ENCODE measurements at regions not wholly inside any gene's neighbourhood (a gene's known extent, or its start where the extent isn't known, plus 50 kb on each side); places are given as distances from the start of the nearest gene placed in this dataset.

DNA sequence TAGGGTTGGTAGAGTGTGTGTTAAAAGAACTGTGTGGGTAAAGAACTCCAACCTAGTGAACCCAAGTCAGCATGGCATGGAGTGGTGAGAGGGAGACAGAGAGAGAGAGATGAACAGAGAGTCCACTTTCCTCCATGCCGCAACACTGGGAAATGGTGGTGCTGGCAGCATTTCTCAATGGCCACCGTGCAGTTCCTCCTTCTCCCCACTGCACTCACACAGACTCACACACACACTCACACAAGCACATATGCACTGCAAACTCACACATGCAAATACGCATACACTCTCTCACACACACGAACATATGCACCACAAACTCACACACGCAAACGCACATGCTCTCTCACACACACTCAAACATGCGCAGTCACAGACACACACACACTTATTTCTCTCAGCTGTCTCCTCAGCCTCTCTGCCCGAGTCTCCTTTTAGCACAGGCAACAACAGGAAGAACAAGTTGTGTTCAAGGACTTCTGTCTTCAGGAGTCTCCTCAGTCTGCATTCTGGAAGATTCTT, 66.5 kb upstream of the LY86 start:
- no peak for TF ChIP-seq CTCF (IDR thresholded peaks at IDR 0.05)

DNA sequence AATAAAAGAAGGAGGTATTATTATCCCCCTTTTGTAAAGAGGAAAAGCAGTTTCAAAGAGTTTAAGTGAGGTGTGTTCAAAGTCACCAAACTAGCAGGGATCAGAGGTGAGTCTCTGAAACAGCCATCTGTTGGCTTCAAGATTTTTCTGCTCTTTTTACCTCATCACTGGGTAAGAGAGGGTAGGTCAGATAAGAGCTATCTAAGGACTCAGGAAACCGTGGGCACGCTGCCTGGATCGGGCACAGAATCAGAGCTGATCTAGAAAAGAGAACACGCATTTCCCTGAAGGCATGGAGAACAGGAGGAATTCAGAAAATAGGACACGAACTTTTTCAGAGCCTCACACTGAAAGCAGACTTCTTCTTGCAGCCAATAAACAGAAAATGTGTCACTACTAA, 65.8 kb upstream of the LY86 start:
- Histone ChIP-seq H3K27ac (no peak overlapping the region), H3K4me3 (ENCODE audit: low read depth in 1 of 2, low read length in 1 of 2) (no peak overlapping the region), H3K4me1 (ENCODE audit: control insufficient read depth in 1 of 2, insufficient read depth in 1 of 2, low read depth in 1 of 2, low read length in 1 of 2) (peaks cover 4 to 8% of the 10 kb centered on the region in 2 experiments), H3K9me3 (no peaks in the 10 kb centered on the region), H3K27me3 (peaks cover 88% of the 10 kb centered on the region), H3K36me3 (no peaks in the 10 kb centered on the region)
- no peak for TF ChIP-seq CTCF (IDR thresholded peaks at IDR 0.05)

More for the DNA sequence above, 66.5 kb upstream of the LY86 start:
- H3K9me3 ChIP-seq = no peaks in the 10 kb centered on the region
- H3K36me3 ChIP-seq = no peaks in the 10 kb centered on the region
- peaks cover 4 to 8% of the 10 kb centered on the region in 2 experiments for H3K4me1 ChIP-seq (ENCODE audit: control insufficient read depth in 1 of 2, insufficient read depth in 1 of 2, low read depth in 1 of 2, low read length in 1 of 2)
- no peak overlapping the region for H3K4me3 ChIP-seq (ENCODE audit: low read depth in 1 of 2, low read length in 1 of 2)
- no peak overlapping the region for H3K27ac ChIP-seq
- peaks cover 90% of the 10 kb centered on the region for H3K27me3 ChIP-seq

GRCh38 chr6:6524951-6525350, 63.6 kb upstream of the LY86 start:
- Histone ChIP-seq H3K9me3 (no peaks in the 10 kb centered on the region), H3K27ac (no peak overlapping the region), H3K27me3 (peaks cover 87% of the 10 kb centered on the region), H3K36me3 (no peaks in the 10 kb centered on the region), H3K4me3 (ENCODE audit: low read depth in 1 of 2, low read length in 1 of 2) (no peak overlapping the region), H3K4me1 (ENCODE audit: control insufficient read depth in 1 of 2, insufficient read depth in 1 of 2, low read depth in 1 of 2, low read length in 1 of 2) (peaks cover 4 to 8% of the 10 kb centered on the region in 2 experiments)
- TF ChIP-seq CTCF (IDR thresholded peaks at IDR 0.05) = no peak

DNA sequence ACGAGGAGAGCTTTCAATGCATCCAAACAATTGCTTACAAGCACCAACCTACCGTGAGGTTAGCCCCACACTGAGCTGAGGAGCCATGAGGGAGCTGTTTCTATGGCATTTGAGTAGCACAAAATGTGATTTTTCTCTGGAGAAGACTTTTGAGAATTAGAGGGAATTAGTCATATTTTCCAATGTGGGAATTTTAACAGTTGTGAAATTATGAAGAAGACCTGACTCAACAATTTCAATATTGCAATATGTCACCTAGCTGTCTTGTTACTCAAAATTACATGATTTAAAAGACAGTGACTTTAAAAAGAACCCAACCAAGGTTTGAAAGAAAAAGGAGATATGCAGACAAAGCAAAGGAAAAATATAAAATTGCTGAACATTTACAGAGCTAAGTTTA, 62.6 kb upstream of the LY86 start:
- H3K36me3 ChIP-seq = no peaks in the 10 kb centered on the region
- H3K4me1 ChIP-seq (ENCODE audit: control insufficient read depth in 1 of 2, insufficient read depth in 1 of 2, low read depth in 1 of 2, low read length in 1 of 2) = peaks cover 4 to 8% of the 10 kb centered on the region in 2 experiments
- no peak overlapping the region for H3K27ac ChIP-seq

GRCh38 chr6:6529275-6529674, 59.2 kb upstream of the LY86 start:
- no peaks in the 10 kb centered on the region for H3K9me3 ChIP-seq
- no peak overlapping the region for H3K4me3 ChIP-seq (ENCODE audit: low read depth in 1 of 2, low read length in 1 of 2)
- H3K36me3 ChIP-seq = no peaks in the 10 kb centered on the region
- no peak for TF ChIP-seq CTCF (IDR thresholded peaks at IDR 0.05)
- H3K4me1 ChIP-seq (ENCODE audit: control insufficient read depth in 1 of 2, insufficient read depth in 1 of 2, low read depth in 1 of 2, low read length in 1 of 2) = no peaks in the 10 kb centered on the region
- H3K27ac ChIP-seq = no peak overlapping the region
- H3K27me3 ChIP-seq = peaks cover 91% of the 10 kb centered on the region

More for the DNA sequence above, 62.6 kb upstream of the LY86 start:
- Histone ChIP-seq H3K4me3 (ENCODE audit: low read depth in 1 of 2, low read length in 1 of 2) (no peak overlapping the region), H3K9me3 (no peaks in the 10 kb centered on the region), H3K27me3 (peaks cover 91% of the 10 kb centered on the region)
- no peak for TF ChIP-seq CTCF (IDR thresholded peaks at IDR 0.05)

DNA sequence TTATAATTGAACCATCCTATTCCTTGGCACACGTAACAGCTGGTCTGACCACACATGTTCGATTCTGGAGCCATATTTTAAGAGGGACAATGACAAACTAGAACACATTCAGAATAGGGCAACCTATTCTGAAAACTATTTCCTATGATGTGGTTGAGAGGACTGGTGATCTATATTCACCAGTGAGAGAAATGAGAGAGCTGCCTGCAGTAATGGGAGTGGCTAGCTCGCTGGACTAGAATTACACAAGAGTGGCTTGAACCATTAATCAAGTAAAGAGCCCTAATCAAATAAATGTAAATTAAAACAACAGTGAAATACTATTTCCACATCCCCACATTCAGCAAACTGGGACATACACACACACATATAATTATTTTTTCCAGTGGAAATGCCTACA, 55.3 kb upstream of the LY86 start:
- Histone ChIP-seq H3K27ac (no peak overlapping the region), H3K4me1 (ENCODE audit: control insufficient read depth in 1 of 2, insufficient read depth in 1 of 2, low read depth in 1 of 2, low read length in 1 of 2) (no peaks in the 10 kb centered on the region), H3K27me3 (peaks cover 71% of the 10 kb centered on the region), H3K36me3 (no peaks in the 10 kb centered on the region), H3K9me3 (no peaks in the 10 kb centered on the region), H3K4me3 (ENCODE audit: low read depth in 1 of 2, low read length in 1 of 2) (no peak overlapping the region)
- no peak for TF ChIP-seq CTCF (IDR thresholded peaks at IDR 0.05)

Measured in neutrophil (primary cell).